ENCODE measurements at regions not wholly inside any gene's neighbourhood (a gene's known extent, or its start where the extent isn't known, plus 50 kb on each side); places are given as distances from the start of the nearest gene placed in this dataset.

GRCh38 chr16:66207883-66208265 is 158.6 kb upstream of the CDH5 start:
- no peaks in the 10 kb centered on the region for H3K9me3 Mint-ChIP-seq
- no peak overlapping the region for H3K27ac Mint-ChIP-seq
- peaks cover 19 to 36% of the 10 kb centered on the region in 2 donors for H3K27me3 Mint-ChIP-seq
- Histone ChIP-seq H3K4me1 (ENCODE audit: control insufficient read depth in 1 of 2, extremely low read depth in 1 of 2, insufficient read depth in 2 of 2, low read length in 2 of 2) (no peaks in the 10 kb centered on the region), H3K4me3 (ENCODE audit: control insufficient read depth in 1 of 2, extremely low read depth in 1 of 2, low read length in 1 of 2) (no peak overlapping the region), H3K27ac (ENCODE audit: low read length) (no peak overlapping the region), H3K27me3 (replicated peaks in 1 of 2; ENCODE audit: control insufficient read depth in 2 of 2, extremely low read depth in 1 of 2, insufficient read depth in 2 of 2, low read length in 1 of 2) (peaks cover 0 to 6% of the 10 kb centered on the region in 2 experiments), H3K9me3 (no peaks in the 10 kb centered on the region), H3K36me3 (ENCODE audit: control insufficient read depth in 2 of 2, extremely low read depth in 1 of 2, insufficient read depth in 1 of 2, low read length in 1 of 2) (no peaks in the 10 kb centered on the region)
- ATAC-seq (replicated peaks in 1 of 4) = no peak
- no peak overlapping the region for H3K4me3 Mint-ChIP-seq
- no peak for DNase-seq
- ChIA-PET CTCF (no interaction called here), POLR2A (no interaction called here)
- WGBS (ENCODE audit: insufficient coverage) = no CpG with 5 or more reads among the region's 5 CpGs
- no peaks in the 10 kb centered on the region for H3K36me3 Mint-ChIP-seq
- H3K4me1 Mint-ChIP-seq = no peaks in the 10 kb centered on the region

GRCh38 chr16:66207139-66207882 is 159.2 kb upstream of the CDH5 start:
- Mint-ChIP-seq H3K36me3 (no peaks in the 10 kb centered on the region), H3K9me3 (no peaks in the 10 kb centered on the region), H3K4me3 (no peak overlapping the region), H3K27me3 (peaks cover 19 to 36% of the 10 kb centered on the region in 2 donors), H3K27ac (no peak overlapping the region), H3K4me1 (no peaks in the 10 kb centered on the region)
- Histone ChIP-seq H3K9me3 (no peaks in the 10 kb centered on the region), H3K27me3 (replicated peaks in 1 of 2; ENCODE audit: control insufficient read depth in 2 of 2, extremely low read depth in 1 of 2, insufficient read depth in 2 of 2, low read length in 1 of 2) (peaks cover 0 to 6% of the 10 kb centered on the region in 2 experiments), H3K4me3 (ENCODE audit: control insufficient read depth in 1 of 2, extremely low read depth in 1 of 2, low read length in 1 of 2) (no peak overlapping the region), H3K4me1 (ENCODE audit: control insufficient read depth in 1 of 2, extremely low read depth in 1 of 2, insufficient read depth in 2 of 2, low read length in 2 of 2) (no peaks in the 10 kb centered on the region), H3K36me3 (ENCODE audit: control insufficient read depth in 2 of 2, extremely low read depth in 1 of 2, insufficient read depth in 1 of 2, low read length in 1 of 2) (no peaks in the 10 kb centered on the region), H3K27ac (ENCODE audit: low read length) (no peak overlapping the region)
- CTCF ChIA-PET = no interaction called here
- DNase-seq (no peak), ATAC-seq (replicated peaks in 1 of 4) (no peak)
- POLR2A ChIA-PET = no interaction called here
- WGBS (ENCODE audit: insufficient coverage) = 83% methylated on average over 6 of the region's 11 CpGs

- no peaks in the 10 kb centered on the region for H3K9me3 ChIP-seq
- DNase-seq = no peak
Observed at GRCh38 chr16:66206363-66206762, 160.1 kb upstream of the CDH5 start.

GRCh38 chr16:66205287-66206231 is 160.9 kb upstream of the CDH5 start:
- WGBS (ENCODE audit: insufficient coverage) = no CpG with 5 or more reads among the region's 8 CpGs
- no peak for ATAC-seq (replicated peaks in 1 of 4)
- H3K4me1 Mint-ChIP-seq = no peaks in the 10 kb centered on the region
- ChIA-PET POLR2A (no interaction called here), CTCF (no interaction called here)
- no peaks in the 10 kb centered on the region for H3K9me3 Mint-ChIP-seq
- no peaks in the 10 kb centered on the region for H3K36me3 Mint-ChIP-seq
- H3K4me3 Mint-ChIP-seq = no peak overlapping the region
- Histone ChIP-seq H3K4me3 (ENCODE audit: control insufficient read depth in 1 of 2, extremely low read depth in 1 of 2, low read length in 1 of 2) (no peak overlapping the region), H3K27ac (ENCODE audit: low read length) (no peak overlapping the region), H3K4me1 (ENCODE audit: control insufficient read depth in 1 of 2, extremely low read depth in 1 of 2, insufficient read depth in 2 of 2, low read length in 2 of 2) (no peaks in the 10 kb centered on the region), H3K36me3 (ENCODE audit: control insufficient read depth in 2 of 2, extremely low read depth in 1 of 2, insufficient read depth in 1 of 2, low read length in 1 of 2) (no peaks in the 10 kb centered on the region), H3K9me3 (no peaks in the 10 kb centered on the region), H3K27me3 (replicated peaks in 1 of 2; ENCODE audit: control insufficient read depth in 2 of 2, extremely low read depth in 1 of 2, insufficient read depth in 2 of 2, low read length in 1 of 2) (peaks cover 0 to 4% of the 10 kb centered on the region in 2 experiments)
- H3K27ac Mint-ChIP-seq = no peak overlapping the region
- H3K27me3 Mint-ChIP-seq = peaks cover 18 to 25% of the 10 kb centered on the region in 2 donors
- no peak for DNase-seq

More at GRCh38 chr16:66206363-66206762, 160.1 kb upstream of the CDH5 start:
- no peak overlapping the region for H3K4me3 Mint-ChIP-seq
- peaks cover 0 to 6% of the 10 kb centered on the region in 2 experiments for H3K27me3 ChIP-seq (replicated peaks in 1 of 2; ENCODE audit: control insufficient read depth in 2 of 2, extremely low read depth in 1 of 2, insufficient read depth in 2 of 2, low read length in 1 of 2)
- no peak for ATAC-seq (replicated peaks in 1 of 4)
- WGBS (ENCODE audit: insufficient coverage) = no CpG with 5 or more reads among the region's 4 CpGs
- peaks cover 22 to 32% of the 10 kb centered on the region in 2 donors for H3K27me3 Mint-ChIP-seq
- no peaks in the 10 kb centered on the region for H3K36me3 Mint-ChIP-seq
- no peak overlapping the region for H3K27ac ChIP-seq (ENCODE audit: low read length)
- no peak overlapping the region for H3K4me3 ChIP-seq (ENCODE audit: control insufficient read depth in 1 of 2, extremely low read depth in 1 of 2, low read length in 1 of 2)
- no peaks in the 10 kb centered on the region for H3K9me3 Mint-ChIP-seq
- H3K4me1 Mint-ChIP-seq = no peaks in the 10 kb centered on the region
- no peak overlapping the region for H3K27ac Mint-ChIP-seq
- ChIA-PET POLR2A (no interaction called here), CTCF (no interaction called here)
- H3K36me3 ChIP-seq (ENCODE audit: control insufficient read depth in 2 of 2, extremely low read depth in 1 of 2, insufficient read depth in 1 of 2, low read length in 1 of 2) = no peaks in the 10 kb centered on the region
- no peaks in the 10 kb centered on the region for H3K4me1 ChIP-seq (ENCODE audit: control insufficient read depth in 1 of 2, extremely low read depth in 1 of 2, insufficient read depth in 2 of 2, low read length in 2 of 2)

- Mint-ChIP-seq H3K27ac (no peak overlapping the region), H3K9me3 (no peaks in the 10 kb centered on the region), H3K36me3 (no peaks in the 10 kb centered on the region), H3K27me3 (peaks cover 13 to 20% of the 10 kb centered on the region in 2 donors), H3K4me1 (no peaks in the 10 kb centered on the region), H3K4me3 (no peak overlapping the region)
- DNase-seq (no peak), ATAC-seq (replicated peaks in 1 of 4) (no peak)
- no peak overlapping the region for H3K27ac ChIP-seq (ENCODE audit: low read length)
- WGBS (ENCODE audit: insufficient coverage) = no CpG with 5 or more reads among the region's 3 CpGs
- no peak overlapping the region for H3K4me3 ChIP-seq (ENCODE audit: control insufficient read depth in 1 of 2, extremely low read depth in 1 of 2, low read length in 1 of 2)
- peaks cover 0 to 2% of the 10 kb centered on the region in 2 experiments for H3K27me3 ChIP-seq (replicated peaks in 1 of 2; ENCODE audit: control insufficient read depth in 2 of 2, extremely low read depth in 1 of 2, insufficient read depth in 2 of 2, low read length in 1 of 2)
- H3K4me1 ChIP-seq (ENCODE audit: control insufficient read depth in 1 of 2, extremely low read depth in 1 of 2, insufficient read depth in 2 of 2, low read length in 2 of 2) = no peaks in the 10 kb centered on the region
- POLR2A ChIA-PET = no interaction called here
- no peaks in the 10 kb centered on the region for H3K36me3 ChIP-seq (ENCODE audit: control insufficient read depth in 2 of 2, extremely low read depth in 1 of 2, insufficient read depth in 1 of 2, low read length in 1 of 2)
- CTCF ChIA-PET = no interaction called here
- no peaks in the 10 kb centered on the region for H3K9me3 ChIP-seq
Observed at GRCh38 chr16:66204756-66205155, 161.7 kb upstream of the CDH5 start.

- Mint-ChIP-seq H3K27me3 (peaks cover 8 to 19% of the 10 kb centered on the region in 2 donors), H3K9me3 (no peaks in the 10 kb centered on the region), H3K27ac (no peak overlapping the region), H3K36me3 (no peaks in the 10 kb centered on the region), H3K4me3 (no peak overlapping the region), H3K4me1 (no peaks in the 10 kb centered on the region)
- no peak for DNase-seq
- no CpG with 5 or more reads among the region's 4 CpGs for WGBS (ENCODE audit: insufficient coverage)
- ATAC-seq (replicated peaks in 1 of 4) = no peak
- peaks cover 0 to 2% of the 10 kb centered on the region in 2 experiments for H3K27me3 ChIP-seq (replicated peaks in 1 of 2; ENCODE audit: control insufficient read depth in 2 of 2, extremely low read depth in 1 of 2, insufficient read depth in 2 of 2, low read length in 1 of 2)
- no peak overlapping the region for H3K4me3 ChIP-seq (ENCODE audit: control insufficient read depth in 1 of 2, extremely low read depth in 1 of 2, low read length in 1 of 2)
- H3K36me3 ChIP-seq (ENCODE audit: control insufficient read depth in 2 of 2, extremely low read depth in 1 of 2, insufficient read depth in 1 of 2, low read length in 1 of 2) = no peaks in the 10 kb centered on the region
- no peaks in the 10 kb centered on the region for H3K4me1 ChIP-seq (ENCODE audit: control insufficient read depth in 1 of 2, extremely low read depth in 1 of 2, insufficient read depth in 2 of 2, low read length in 2 of 2)
- CTCF ChIA-PET = no interaction called here
- no peaks in the 10 kb centered on the region for H3K9me3 ChIP-seq
- no peak overlapping the region for H3K27ac ChIP-seq (ENCODE audit: low read length)
- POLR2A ChIA-PET = no interaction called here
Observed at GRCh38 chr16:66203476-66203875, 163.0 kb upstream of the CDH5 start.

Data from T-cell (primary cell).